HG02973 (cell line): ENCODE measurements at regions not wholly inside any gene's neighbourhood (a gene's known extent, or its start where the extent isn't known, plus 50 kb on each side); places are given as distances from the start of the nearest gene placed in this dataset.

Experiments used
- ATAC-seq: cut with Tn5 transposase; IDR thresholded peaks from one replicate; pipeline ENCODE4 v1.9.1; 2021; ENCODE audit warnings: moderate library complexity; ENCODE audit not compliant: unreplicated experiment

GRCh38 chr12:96132819-96133218, 61.4 kb upstream of the ELK3 start:
- ATAC-seq, result no peak

GRCh38 chr12:96134200-96134599, 60.0 kb upstream of the ELK3 start:
- ATAC-seq, result no peak

- ATAC-seq, result no peak
Measured at GRCh38 chr12:96136161-96136560, 58.0 kb upstream of the ELK3 start.

- no peak for ATAC-seq
Measured at GRCh38 chr12:96136725-96137378, 57.3 kb upstream of the ELK3 start.

DNA sequence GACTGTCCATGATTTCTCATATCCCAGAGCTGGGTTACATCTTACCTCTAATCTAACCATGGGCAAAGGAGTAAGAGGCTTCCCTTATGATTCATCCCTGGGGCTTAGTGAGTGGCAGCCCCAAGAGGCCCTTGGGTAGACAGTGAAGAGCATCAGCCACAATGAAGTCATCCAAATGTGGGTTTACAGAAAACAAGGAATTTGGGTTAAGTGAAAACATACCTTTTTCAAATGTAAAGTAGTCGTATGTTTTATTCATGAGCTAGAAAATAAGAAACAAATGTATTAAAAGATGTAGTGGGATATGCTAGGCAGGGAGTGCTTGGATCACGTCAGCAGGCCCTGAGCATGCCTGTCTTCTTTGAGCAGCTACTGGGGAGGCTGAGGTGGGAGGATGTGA, 54.0 kb upstream of the ELK3 start:
- ATAC-seq, result no peak

DNA sequence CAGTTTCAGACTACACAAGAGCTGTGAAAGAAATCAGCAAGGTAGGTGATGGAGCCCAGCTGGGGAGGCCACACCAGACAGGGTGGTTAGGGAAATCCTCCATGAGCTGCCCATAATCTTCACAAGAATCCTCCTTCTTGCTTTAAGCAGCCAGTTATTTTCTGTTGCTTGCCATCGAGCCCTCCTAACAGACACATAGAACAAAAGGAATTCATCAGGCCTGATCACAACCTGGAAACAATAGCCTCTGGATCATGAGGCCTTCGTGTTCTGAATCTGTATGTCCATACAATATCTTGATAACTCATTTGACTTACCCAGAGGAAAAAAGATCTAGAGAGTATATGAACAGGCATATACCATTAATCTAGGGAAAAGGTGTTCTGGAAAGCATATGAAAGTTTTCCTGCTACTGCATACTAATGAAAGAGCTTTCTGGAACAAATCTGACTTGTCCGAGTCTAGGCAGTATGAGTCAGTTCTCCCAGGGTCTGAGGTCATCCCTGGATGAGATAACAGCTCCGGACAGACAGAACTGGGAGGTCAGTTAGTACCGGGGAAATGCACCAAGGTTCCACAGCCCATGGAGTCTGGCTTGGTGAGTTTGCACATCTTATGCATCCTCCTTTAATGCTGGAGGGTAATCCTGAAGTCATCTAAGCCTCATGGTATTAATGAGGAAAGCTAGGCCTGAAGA, 52.8 kb upstream of the ELK3 start:
- ATAC-seq, result no peak

GRCh38 chr12:96143392-96143791, 50.8 kb upstream of the ELK3 start:
- ATAC-seq, result no peak

- ATAC-seq, result no peak
Measured at GRCh38 chr12:96143827-96144565, 50.2 kb upstream of the ELK3 start.
